GM19240 (cell line): ENCODE measurements at regions not wholly inside any gene's neighbourhood (a gene's known extent, or its start where the extent isn't known, plus 50 kb on each side); places are given as distances from the start of the nearest gene placed in this dataset.

Experiments
- DNase-seq: peaks from one replicate; pipeline ENCODE4 v3.0.0; 2011; ENCODE audit warnings: low spot score; ENCODE audit not compliant: insufficient read length

DNA sequence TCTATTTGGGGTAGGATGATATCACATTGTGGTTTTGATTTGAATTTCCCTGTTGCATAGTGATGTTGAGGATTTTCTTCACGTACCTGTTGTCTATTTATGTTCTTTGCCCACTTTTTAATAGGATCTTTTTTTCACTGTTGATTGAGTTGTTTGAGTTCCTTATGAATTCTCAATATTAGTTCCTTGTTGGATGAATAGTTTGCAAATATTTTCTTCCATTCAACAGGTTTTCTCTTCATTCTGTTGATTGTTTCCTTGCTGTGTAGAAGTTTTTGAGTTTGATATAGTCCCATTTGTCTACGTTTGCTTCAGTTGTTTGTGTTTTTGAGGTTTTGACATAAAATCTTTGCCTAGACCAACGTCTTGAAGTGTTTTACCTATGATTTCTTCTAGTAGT, 369.5 kb upstream of the CAMK1G start:
- DNase-seq = no peak

DNA sequence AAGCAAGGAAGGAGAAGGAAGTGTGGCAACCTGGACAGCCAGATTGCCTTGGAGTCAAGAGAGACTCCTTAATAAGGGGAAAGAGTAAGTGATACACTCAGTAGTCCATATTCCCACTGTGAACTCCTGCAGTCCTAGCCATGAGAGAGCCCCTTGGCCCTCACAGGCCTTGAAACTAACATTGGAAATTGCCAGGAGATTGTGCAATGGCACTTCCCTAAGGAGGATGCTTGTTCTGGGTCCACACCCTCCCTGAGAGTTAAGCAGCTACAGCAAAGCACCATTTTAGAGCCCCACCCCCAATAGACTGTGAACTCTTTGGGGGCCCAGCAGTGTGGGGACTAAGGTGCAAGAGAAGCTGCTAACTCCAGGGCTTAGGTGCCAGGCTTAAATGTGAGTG, 367.7 kb upstream of the CAMK1G start:
- DNase-seq = no peak

DNA sequence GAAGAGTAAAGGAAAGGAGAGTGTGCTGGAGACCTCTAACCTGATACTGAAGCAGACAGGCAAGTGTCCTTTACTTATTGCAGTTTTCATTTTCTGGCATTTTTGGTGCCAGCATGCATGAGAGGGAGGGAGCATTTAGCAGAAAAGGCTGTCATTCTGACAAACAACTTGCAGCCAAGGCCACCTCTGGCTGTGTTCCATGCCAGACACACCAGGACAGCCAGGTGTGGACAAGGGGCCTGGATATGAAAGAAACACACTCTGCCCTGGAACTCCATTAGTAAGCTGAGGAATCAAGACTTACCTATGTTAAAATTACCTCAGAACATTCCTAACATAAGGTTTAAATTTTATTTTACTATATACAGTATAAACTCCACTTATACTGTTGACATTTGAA, 365.4 kb upstream of the CAMK1G start:
- no peak for DNase-seq

DNA sequence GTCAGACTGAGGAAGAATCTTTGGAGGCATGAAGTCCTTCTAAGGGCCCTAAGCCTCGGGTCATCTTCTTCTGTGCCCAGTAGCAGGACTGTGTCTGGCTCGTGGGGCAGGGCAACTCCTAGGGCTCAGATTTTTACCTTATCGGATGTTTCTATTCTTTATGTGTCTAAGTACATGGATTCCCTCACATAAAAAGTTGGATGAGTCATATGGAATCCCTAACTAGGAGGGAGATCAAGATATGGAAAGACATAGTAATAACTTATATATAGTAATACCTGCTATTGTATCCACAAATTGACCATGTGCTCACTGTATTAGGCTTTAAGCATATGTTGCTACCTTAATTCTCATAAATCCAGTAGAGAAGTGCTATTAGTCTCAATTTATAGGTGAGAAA, 364.5 kb upstream of the CAMK1G start:
- DNase-seq = no peak

DNA sequence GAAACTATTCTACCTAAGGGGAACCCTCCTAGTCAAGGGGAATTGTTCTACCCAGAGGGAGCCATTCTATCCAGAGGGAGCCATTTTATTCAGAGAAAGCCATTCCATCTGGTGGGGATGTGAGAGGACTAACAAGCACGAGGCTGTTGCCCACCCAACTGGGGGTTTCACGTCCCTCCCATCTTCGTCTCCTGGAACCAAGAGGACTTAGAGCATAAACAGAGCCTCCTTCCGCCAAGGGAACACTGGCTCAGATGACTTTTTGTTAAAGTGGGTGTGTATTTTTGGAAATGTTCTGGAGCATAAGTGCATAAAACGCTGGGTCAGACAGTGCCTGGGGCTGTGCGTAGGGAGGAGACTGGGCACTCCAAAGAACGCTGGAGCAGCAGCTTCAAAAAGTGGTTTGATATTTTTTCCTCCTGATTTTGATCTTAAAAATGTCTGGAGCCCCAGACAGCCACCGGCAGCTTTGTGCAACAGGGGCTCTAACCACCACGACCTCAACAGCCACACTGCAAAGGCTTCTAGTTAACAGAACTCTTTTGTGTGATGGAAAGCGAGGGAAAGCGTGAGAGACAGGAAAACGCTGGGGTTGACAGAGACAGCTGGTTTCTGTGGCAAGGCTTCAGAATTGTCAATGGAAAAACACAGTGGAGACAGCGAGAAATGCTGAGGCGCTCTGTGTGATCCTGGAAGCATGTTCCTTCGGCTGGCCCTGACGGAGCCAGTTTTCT, 363.6 kb upstream of the CAMK1G start:
- DNase-seq = no peak

DNA sequence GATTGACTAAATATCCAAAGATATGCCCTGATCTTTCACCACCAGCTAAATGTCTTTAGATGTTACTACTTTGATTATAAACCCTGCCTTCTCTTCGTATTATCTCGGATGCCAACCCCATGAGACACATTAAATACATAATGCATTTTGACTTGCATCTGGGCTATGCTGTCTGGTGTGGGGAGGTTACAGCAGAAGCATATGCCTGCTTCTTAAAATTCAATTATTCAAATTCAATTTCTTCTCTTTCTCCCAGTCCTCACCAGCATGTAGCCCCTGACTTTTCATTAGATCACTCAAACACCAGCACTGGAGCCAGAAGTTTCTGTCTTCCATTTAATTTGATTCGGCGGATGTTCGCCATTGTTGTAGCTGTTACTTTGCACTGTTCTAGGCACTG, 360.7 kb upstream of the CAMK1G start:
- DNase-seq = no peak

DNA sequence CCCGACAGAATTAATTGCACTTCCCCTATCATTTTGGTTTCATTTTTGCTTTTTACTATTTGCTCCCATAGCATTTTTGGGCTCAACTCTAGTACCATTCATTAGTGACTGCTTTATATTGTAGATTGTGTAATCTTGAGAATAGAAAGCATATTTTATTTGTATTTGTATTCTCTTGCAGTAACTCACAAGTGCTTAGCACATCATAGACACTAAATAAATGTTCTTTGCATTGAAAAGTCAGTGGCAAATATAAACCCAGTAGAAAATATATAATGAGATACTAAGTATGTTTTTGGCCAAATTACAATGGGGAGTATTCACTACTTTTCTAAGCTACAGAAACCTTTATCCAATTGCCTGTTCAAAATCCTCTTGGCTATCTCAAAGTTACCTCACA, 359.7 kb upstream of the CAMK1G start:
- no peak for DNase-seq

DNA sequence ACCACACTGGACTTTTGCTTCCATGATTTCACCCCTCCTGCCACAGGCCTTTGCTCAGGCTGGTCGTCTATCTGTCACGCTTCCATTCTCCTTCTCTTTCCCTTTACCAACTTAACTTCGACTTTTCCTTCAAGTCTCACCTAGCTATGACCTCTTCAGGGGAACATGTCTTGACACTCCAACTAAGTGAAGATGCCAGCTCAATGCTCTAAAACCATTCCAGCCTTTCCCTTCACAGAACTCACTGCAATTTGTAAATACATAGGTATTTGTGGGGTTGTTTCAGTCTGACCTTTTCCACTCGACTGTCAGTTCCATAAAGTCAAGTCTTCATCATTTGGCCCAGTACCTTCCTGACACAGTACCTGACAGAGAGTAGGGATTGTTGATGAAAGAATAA, 358.6 kb upstream of the CAMK1G start:
- DNase-seq = no peak

DNA sequence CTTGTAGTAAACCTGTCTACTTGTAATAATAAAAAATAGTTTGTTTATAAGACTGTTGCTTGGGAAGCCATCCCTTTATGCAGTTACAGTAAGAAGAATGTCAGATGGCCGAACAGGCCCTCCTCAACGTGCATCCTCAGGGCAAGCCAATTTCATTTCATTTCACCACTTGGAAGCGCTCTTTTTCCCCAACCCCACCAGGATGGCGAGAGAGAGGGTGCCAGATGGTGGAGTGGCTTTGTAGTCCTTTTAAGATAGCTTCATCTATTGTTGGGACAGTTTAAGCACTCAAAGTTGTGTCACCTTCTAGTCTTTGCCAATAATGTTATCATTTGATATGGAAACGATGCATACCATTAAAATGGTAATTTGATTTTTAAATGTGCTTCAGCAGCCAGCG, 356.3 kb upstream of the CAMK1G start:
- no peak for DNase-seq

DNA sequence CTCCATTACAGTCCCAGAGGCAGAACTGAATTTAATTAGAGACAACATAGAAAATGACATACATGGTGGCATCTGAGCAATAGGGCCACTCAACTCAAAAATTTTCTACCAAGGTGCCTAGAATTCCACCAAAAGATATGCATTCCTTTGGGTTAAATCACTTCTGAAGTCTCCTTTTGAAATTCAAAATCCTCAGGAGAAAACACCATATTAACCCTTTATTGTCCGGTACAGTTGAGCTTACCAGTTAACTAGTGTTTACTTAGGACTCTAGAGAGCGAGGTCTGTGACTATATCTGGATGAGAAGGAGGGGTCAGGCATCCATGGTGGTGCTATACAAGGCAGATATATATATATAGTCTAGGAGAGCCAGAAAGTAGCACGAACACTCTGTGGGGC, 355.6 kb upstream of the CAMK1G start:
- no peak for DNase-seq

DNA sequence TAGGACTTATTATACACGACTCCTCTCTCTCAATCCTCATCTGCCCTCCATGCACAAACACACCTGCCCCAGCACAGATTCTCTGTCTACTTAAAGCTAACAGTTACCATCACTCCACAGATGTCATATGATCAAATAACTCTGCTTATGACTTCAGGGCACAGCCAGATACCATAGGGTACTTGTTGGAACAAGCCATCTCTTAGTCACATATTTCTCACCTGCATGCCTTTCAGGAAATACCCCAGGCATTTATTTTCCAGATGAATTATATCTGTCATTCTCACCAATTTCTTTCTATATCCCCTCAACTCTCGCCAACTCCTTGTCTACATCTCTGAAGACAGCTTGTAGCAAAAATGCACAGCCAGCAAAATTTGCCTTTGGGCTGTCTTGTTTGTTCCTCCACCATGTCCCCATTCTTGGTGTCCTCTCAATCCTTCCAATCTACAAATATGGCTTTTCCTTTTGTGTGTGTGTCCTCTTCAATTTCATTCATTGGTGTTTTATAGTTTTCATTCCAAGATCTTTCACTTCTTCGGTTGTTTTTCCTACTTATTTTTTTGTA, 353.9 kb upstream of the CAMK1G start:
- DNase-seq = no peak

DNA sequence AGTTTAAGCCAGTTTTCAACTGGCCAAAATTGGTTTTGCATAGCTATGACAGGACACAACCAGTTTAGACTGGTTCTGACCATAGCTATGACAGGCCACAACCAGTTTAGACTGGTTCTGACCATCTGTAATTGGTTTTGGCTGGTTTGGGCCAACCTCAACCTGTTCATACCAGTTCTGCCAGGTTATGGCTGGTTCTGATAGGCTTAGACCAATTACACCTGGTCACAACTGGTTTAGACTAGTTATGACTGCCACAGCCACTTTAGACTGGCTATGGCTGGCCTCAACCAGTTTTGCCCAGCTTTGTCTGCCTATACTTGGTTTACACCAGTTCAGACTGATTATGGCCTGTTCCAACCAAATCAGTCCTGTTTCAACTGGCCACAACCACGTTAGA, 353.2 kb upstream of the CAMK1G start:
- no peak for DNase-seq

DNA sequence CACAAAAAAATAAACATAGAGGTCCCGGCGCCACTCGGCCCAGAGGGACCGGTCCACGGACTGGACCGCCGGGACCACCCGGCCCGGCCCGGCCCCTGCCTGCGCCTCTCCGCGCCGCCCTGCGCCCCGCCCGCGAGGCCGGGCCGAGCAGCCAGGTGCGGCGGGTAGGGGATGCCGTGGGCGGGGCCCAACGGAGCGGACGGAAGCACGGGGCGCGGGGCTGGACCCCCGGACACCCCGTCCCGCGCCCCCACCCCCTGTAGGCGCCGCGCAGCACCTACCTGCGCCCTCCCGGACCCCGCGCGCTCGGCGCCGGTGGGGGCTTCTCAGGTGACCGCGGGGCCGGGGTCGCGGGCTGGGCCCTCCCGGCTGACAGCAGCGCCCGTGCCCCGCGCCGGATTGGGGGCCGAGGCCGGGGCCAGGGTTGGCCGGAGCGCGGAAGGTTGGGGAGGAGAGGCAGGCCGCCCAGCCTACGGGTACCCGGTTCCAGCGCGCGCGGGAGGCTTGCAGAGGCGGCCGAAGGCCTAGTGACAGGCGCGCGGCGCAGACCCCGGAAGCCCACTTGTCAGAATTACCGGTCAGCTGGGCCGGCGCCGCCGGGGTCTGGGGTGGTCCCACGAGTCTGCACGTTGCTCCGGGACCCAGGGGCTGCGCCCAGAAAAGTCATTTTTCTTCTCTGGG, 351.9 kb upstream of the CAMK1G start:
- no peak for DNase-seq

DNA sequence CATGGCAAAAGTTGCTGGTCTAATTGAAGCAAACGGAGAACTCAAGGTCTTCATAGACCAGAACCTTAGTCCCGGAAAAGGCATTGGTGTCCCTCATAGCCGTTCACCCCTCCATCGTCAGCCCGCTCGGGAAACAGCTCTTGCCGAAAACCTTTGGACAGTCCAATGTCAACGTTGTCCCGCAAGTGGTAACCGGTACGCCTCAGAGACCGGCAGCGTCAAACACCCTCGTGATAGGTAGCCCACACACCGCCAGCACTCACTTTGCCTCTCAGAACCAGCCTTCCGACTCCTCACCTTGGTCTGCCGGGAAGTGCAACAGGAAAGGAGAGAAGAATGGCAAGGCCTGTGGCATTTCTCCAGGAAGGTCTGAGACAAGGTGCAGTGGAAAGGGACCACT, 351.3 kb upstream of the CAMK1G start:
- DNase-seq = no peak

DNA sequence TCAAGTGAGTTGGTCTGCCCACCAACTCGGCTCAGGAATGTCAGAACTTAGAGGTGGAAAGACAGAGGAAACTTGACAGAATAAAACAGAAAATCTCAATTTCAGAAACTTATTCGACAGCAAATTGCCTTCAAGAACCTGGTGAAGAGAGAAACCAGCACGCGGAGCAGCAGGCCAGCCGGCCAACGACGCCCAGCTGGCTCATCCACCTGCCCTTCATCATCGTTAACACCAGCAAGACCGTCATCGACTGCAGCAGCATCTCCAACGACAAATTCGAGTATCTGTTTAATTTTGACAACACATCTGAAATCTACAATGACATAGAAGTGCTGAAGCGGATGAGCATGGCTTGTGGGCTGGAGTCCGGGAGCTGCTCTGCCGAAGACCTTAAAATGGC, 350.8 kb upstream of the CAMK1G start:
- DNase-seq = no peak

DNA sequence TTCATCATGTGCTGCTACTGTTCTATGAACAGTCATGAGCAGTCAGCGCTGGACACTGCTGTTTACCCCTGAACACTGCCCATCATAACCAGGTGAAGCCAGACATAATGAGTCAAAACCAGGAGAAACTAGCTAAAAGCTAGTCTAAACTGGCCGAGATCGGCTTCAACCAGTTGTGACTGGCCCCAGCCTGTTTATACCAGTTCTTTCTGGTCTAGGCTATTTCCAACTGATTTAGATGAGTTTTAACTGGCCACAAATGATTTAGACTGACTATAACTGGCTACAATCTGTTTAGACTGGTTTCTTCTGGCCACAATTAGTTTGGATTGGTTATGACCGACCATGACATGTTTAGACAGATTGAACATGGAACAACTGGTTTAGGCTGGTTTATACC, 348.3 kb upstream of the CAMK1G start:
- DNase-seq = no peak

DNA sequence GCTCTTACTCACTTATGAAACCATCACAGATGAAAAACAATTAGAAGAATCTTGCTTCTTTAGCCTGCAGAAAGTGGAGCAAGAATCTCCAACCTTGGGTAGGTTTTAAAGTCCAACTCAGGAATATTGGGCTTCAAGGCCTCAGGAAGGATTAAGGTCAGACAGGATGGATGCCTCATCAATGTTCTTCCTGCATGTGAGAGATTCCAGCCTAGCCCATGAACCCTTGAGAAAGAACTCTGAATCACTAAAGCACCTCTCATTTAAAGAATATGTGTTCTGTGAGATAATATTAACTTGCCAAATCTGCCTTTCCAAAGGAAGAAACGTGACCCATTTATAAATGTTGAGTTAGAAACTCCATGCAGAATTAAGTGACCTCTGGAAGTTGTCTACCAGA, 345.2 kb upstream of the CAMK1G start:
- no peak for DNase-seq

DNA sequence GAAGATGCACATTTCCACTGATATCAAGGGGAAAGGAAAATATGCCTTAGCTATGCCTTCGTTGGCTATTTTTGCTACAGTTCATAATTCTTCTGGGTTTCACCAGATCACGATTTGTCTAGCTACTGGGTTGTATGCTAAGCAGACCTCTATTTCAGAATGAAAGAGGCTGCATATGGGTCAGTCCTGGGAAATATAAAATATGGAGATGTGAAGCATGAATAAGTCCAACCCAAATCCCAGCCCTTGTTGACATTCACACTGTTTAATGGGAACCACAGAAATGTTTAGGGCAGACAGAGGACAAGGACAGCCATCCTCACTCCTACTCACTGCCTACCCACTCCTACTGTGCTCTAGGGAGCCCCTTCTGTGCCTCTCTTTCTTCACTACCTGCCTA, 343.2 kb upstream of the CAMK1G start:
- DNase-seq = no peak

DNA sequence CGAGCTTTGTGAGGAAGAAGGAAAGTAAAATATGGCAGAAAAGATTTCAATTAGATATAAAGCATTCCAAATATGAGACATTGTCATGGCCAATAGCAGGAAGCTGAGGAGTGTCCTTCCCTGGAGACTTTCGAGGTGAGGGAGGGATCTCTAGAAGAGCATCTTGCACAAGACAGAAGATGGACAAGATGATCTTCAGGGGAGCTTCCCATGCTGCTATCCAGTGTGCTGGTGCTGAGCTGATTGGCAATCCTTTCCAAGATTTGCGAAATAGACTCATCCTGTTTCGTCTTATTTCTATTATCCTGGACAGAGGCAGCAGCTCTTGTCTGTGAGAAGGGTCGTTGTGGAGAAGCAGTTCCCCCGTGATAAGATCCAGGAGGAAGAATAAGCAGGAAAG, 342.0 kb upstream of the CAMK1G start:
- DNase-seq = no peak

DNA sequence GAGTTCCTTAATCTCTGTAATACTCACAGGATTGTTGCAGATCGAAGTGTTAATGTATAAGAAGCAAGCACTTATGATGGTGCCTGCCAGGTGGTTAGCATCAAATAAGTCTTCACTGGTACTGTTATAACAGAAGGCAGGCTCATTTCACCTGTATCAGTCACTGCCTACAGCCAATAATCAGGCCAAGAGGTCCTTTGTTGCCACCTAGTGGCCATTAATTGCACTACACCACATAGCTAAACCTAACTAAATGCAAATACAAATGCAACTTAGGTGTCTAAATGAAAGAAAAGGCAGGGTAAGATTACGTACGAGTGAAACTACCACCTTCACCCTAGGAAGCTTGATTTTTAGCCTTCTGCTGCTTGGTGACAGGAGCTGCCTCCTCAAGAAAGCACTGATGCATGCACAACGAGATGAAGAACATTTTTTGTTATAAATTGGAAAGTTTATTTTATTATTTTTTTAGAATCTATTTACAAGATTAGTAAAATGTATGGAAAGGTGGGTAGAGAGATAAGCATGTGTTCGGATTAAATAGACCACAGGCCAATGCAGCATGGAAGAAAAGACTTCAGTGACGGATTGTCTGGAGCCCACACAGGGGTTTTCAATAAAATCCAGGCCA, 334.8 kb upstream of the CAMK1G start:
- DNase-seq = peak; percentile 50

DNA sequence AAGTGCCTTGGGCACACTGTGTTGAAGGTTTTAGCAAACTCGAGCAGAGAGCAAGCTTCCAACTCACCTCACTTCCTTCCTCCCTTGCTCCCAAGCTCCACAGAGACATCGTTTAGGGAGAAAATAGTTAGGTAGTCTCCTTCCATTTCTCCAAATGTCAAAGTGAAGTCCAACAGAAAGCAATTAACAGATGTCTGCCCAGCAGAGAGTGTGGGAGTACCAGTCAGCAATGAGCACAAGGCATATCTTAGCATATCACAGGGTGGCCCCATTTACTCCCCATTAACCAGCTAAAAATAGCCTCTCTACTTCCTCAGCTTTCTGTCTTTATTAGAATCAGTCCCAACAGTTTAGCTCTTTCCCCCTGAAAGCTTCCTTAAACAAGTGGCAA, 334.2 kb upstream of the CAMK1G start:
- no peak for DNase-seq

DNA sequence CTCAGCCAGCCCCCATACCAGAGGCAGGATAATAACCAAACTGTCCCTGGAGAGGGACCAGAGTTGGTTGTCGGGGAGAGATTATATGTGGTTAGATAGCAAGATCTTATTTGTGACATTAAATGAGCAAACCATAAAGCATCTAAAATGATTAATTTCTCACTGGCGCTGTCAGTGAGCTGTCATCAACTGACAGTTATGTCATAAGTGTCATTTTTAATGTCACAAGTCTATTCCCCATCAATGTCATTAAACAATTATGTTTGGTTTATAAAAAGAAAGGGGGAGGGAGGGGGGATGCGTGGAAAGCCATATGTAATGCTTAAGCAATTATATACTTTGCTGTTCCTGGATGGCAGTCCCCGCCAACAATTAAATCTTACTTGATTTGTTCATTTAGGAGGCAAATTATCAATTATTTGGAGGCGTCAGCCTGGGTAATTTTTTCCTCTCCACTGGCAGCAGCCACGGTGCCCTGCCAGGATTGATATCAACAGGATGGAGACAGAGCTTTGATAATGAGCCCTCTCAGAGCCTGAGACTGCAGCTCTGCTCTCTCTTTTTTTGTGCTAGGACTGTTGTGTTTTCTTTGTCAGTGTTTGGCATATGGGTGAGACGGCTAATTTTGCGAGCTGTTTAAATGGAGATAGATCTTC, 333.6 kb upstream of the CAMK1G start:
- DNase-seq = no peak
